Ascending aorta (tissue), 2 donors: ENCODE measurements at regions not wholly inside any gene's neighbourhood (a gene's known extent, or its start where the extent isn't known, plus 50 kb on each side); places are given as distances from the start of the nearest gene placed in this dataset.

Experiments used
- DNase-seq, 2 donors: peaks; one replicate each; pipeline ENCODE4 v3.0.0-alpha.2; 2019; ENCODE audit warnings: low spot score in 2 of 2
- H3K27ac ChIP-seq, 2 donors: fragments of 200-600 bp; sonication (generic); one replicate each; pipeline ENCODE4 v1.5.1; 2016 to 2017; ENCODE audit warnings: mild to moderate bottlenecking in 1 of 2
- H3K27me3 ChIP-seq: fragments of 200-600 bp; sonication (generic); one replicate; pipeline ENCODE4 v1.5.1; 2017
- H3K36me3 ChIP-seq, 2 donors: fragments of 200-600 bp; sonication (generic); one replicate each; pipeline ENCODE4 v1.5.1; 2016
- H3K4me1 ChIP-seq, 2 donors: fragments of 200-600 bp; sonication (generic); one replicate each; pipeline ENCODE4 v1.5.1; 2016 to 2017; ENCODE audit warnings: mild to moderate bottlenecking in 1 of 2
- H3K4me3 ChIP-seq, 2 donors: fragments of 200-600 bp; sonication (generic); one replicate each; pipeline ENCODE4 v1.5.1; 2016 to 2017; ENCODE audit warnings: mild to moderate bottlenecking in 1 of 2
- H3K9me3 ChIP-seq, 2 donors: fragments of 200-600 bp; sonication (generic); one replicate each; pipeline ENCODE4 v1.5.1; 2016
- CTCF ChIP-seq, 3 experiments: fragments of 200-600 bp in 2 of 3; fragments of 450-650 bp in 1 of 3; sonication (generic) in 2 of 3; IDR thresholded peaks; one replicate each; pipeline ENCODE4 v1.5.1; 2016 to 2019; ENCODE audit warnings: antibody characterized with exemption in 3 of 3, mild to moderate bottlenecking in 1 of 3, moderate library complexity in 1 of 3
- intact Hi-C: fragments of 100-400 bp; cut with DNase I; formaldehyde crosslinking; loops from one replicate; pipeline ENCODE4 v1.15.1; 2023

GRCh38 chr16:86800894-86801293 lies 222.5 kb downstream of the FOXL1 start:
- intact Hi-C loops, result no loop called here
- Histone ChIP-seq H3K9me3 (no peaks in the 10 kb centered on the region), H3K27me3 (no peaks in the 10 kb centered on the region)

DNA sequence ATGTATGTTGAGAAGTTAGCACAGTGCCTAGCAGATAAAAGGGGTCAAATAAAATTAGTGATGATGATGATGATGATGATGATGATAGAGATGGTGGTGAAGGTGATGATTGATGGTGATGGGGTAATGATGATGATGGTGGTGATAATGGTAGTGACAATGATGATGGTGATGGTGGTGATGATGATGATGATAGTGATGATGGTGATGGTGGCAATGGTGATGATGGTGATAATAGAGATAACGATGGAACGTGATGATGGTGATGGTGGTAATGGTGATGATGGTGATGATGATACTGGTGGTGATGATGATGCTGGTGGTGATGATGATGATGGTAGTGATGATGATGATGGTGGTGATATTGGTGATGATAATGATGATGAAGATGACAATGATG lies 223.7 kb downstream of the FOXL1 start:
- intact Hi-C loops, result no loop called here
- Histone ChIP-seq H3K27me3 (no peaks in the 10 kb centered on the region), H3K4me1 (no peaks in the 10 kb centered on the region), H3K36me3 (no peaks in the 10 kb centered on the region), H3K9me3 (no peaks in the 10 kb centered on the region), H3K27ac (no peak overlapping the region), H3K4me3 (no peak overlapping the region)
- TF ChIP-seq CTCF (IDR thresholded peaks at IDR 0.05), result no peak
- DNase-seq, result no peak

More at GRCh38 chr16:86800894-86801293, 222.5 kb downstream of the FOXL1 start:
- H3K27ac ChIP-seq, result no peak overlapping the region
- DNase-seq, result no peak
- H3K4me1 ChIP-seq, result no peaks in the 10 kb centered on the region
- no peak for TF ChIP-seq CTCF (IDR thresholded peaks at IDR 0.05)
- H3K36me3 ChIP-seq, result no peaks in the 10 kb centered on the region
- H3K4me3 ChIP-seq, result no peak overlapping the region

- no peaks in the 10 kb centered on the region for H3K27me3 ChIP-seq
- intact Hi-C loops, result no loop called here
- no peak for DNase-seq
Observed at GRCh38 chr16:86805188-86805587, 226.8 kb downstream of the FOXL1 start.

DNA sequence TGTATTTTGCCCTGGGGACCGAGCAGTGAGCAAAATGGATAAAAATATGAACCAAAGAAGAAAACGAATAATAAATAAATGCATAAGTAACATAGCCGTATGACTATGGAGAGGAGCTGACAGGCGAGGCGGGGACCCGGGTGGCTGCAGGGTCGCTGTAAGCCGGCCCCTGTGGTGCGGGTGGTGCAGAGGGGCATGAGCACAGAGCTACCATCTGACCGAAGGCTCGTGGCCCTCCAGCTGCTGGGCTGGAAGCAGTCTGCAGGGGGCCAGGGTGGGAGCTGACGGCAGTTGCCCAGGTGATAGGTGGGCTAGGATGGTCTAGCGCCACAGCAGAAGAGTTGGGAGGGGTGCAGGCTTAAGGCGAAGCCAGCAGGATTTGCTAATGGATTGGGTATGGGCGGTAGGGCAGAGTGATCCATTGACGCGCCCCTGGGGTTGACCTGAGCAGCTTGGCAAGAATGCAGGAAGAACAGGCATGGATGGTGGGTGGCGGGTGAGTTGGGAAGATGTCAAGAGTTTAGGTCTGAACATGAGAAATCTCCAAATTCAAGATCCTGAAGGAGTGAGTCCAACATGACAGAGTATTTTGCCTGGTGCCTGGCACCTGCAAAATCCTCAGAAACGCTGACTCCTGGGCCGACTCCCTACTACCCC lies 228.0 kb downstream of the FOXL1 start:
- Histone ChIP-seq H3K27ac (no peak overlapping the region), H3K9me3 (no peaks in the 10 kb centered on the region), H3K36me3 (no peaks in the 10 kb centered on the region), H3K27me3 (no peaks in the 10 kb centered on the region), H3K4me3 (no peak overlapping the region), H3K4me1 (no peaks in the 10 kb centered on the region)
- intact Hi-C loops, result no loop called here
- DNase-seq, result no peak
- no peak for TF ChIP-seq CTCF (IDR thresholded peaks at IDR 0.05)

More at GRCh38 chr16:86805188-86805587, 226.8 kb downstream of the FOXL1 start:
- H3K4me3 ChIP-seq, result no peak overlapping the region
- H3K9me3 ChIP-seq, result no peaks in the 10 kb centered on the region
- H3K4me1 ChIP-seq, result no peaks in the 10 kb centered on the region
- no peak for TF ChIP-seq CTCF (IDR thresholded peaks at IDR 0.05)
- H3K27ac ChIP-seq, result no peak overlapping the region
- no peaks in the 10 kb centered on the region for H3K36me3 ChIP-seq

- DNase-seq, result no peak
- TF ChIP-seq CTCF (IDR thresholded peaks at IDR 0.05), result no peak
- H3K9me3 ChIP-seq, result no peaks in the 10 kb centered on the region
Observed at GRCh38 chr16:86806838-86807351, 228.5 kb downstream of the FOXL1 start.

More at GRCh38 chr16:86806838-86807351, 228.5 kb downstream of the FOXL1 start:
- Histone ChIP-seq H3K4me3 (no peak overlapping the region), H3K36me3 (no peaks in the 10 kb centered on the region), H3K27ac (no peak overlapping the region), H3K4me1 (no peaks in the 10 kb centered on the region), H3K27me3 (no peaks in the 10 kb centered on the region)
- intact Hi-C loops, result no loop called here
